ENCODE measurements at regions not wholly inside any gene's neighbourhood (a gene's known extent, or its start where the extent isn't known, plus 50 kb on each side); places are given as distances from the start of the nearest gene placed in this dataset.

DNA sequence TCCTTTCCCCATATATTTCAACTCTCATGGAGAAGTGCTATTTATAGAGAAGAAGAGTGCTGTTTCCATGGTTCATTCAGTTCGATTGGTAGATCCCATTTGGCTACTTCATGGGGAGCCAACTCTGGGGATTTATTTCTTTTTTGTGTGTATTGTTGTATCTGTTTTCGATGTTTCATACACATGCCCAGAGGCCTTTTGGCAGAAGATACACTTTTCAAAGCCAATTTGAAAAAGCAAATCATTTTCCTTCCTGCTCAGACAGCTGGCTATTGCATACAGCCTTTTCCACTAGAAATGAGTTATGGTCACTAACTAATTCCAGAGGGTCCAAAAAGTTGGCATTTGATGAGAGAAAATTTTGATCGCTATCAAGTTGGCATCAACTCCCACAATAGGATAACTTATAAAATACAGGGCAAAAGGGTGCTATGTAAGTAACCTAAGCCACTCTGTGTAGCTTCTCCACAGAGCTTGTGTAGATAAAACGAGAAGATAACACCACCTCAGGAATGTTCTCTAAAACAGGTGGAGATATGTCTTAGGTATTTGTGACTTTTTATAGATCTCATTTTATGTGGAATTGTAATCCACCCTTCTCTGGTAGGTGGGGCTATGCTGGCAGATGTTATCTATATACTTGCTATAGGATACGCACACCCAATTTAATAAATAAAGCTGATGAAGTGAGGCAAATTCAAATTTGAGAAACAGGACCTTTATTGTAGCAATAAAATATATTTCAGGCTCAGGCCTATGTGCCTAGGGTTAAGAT lies 798.5 kb downstream of the SATB2 start:
- no peaks in the 10 kb centered on the region for H3K27me3 Mint-ChIP-seq
- no peaks in the 10 kb centered on the region for H3K36me3 Mint-ChIP-seq (ENCODE audit: low read depth)
- no peaks in the 10 kb centered on the region for H3K9me3 Mint-ChIP-seq
- POLR2A ChIA-PET, result no interaction called here
- CTCF ChIA-PET, result no interaction called here
- no peak overlapping the region for H3K4me3 Mint-ChIP-seq
- no peaks in the 10 kb centered on the region for H3K4me1 Mint-ChIP-seq
- H3K27ac Mint-ChIP-seq, result no peak overlapping the region
- DNase-seq, result no peak

DNA sequence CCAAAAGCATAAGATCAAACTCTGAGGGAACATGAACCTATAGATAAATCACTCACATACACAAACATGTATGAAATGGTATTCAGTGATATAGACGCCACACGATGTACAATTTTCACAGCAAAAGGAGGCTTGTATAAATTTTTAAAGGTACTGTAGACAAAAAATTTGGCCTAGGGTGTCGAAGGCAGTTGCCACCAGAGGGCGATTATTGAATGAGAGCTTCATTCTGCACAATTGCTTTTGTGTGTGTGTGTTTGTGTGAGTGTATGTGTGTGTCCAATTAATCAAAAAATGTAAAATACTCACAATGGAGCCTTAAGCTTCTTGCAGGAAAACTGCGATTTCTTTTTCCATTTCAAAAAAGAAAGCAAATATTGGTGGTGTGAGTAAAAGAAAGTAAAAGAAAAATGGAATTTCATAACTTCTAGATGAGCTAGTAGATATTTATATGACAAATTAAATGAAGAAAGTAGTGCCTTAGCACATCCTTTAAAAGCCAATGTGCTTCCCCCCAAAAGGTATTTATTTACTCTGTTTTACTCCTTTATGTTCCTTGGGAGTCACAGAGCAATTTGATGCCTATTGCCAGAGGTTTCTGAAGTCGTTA lies 800.1 kb downstream of the SATB2 start:
- H3K27ac Mint-ChIP-seq, result no peak overlapping the region
- no peaks in the 10 kb centered on the region for H3K4me1 Mint-ChIP-seq
- H3K36me3 Mint-ChIP-seq (ENCODE audit: low read depth), result no peaks in the 10 kb centered on the region
- no peak for DNase-seq
- H3K27me3 Mint-ChIP-seq, result no peaks in the 10 kb centered on the region
- ChIA-PET POLR2A (no interaction called here), CTCF (interaction anchor here (0.7 kb wide), 1 partner anchor 831 kb away, joined by 3 read pairs; no protein-coding TSS in a partner anchor)
- no peaks in the 10 kb centered on the region for H3K9me3 Mint-ChIP-seq
- H3K4me3 Mint-ChIP-seq, result no peak overlapping the region

DNA sequence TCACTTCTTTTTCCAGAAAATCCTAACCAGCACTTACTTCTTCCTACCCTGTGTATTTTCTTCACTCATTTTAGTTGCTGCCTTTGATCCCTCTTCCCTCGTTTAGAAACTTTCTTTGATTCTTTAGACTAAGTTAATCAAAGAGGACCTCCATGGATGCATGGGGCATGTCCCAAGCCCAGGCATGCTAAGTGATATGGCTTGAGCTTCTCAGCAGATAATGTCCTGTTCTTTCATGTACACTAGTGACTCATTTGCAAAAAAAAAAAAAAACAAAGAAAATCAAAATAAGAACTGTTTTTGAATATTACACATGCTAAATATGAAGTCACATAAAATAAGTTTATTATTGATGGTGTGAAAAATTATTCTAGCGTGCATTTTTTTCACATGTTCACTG lies 800.9 kb downstream of the SATB2 start:
- H3K27ac Mint-ChIP-seq, result no peak overlapping the region

DNA sequence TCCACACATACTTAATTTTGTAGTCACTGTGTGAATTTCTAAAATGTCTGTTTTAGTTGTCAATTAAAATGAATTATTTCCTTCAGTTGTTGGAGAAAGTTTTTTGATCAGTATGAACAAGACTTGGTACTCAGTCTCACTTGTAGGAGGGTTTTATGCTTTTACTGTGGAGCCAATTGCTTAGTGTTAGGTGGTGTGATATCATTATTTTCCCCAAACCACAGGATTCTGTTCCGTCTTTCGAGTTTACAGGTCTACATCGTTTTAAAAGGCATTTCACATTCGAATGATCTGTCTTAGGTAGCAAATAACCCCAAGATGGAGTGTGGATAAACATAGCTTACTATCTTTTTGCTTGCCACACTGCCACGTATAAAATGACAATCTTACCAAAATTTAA lies 803.1 kb downstream of the SATB2 start:
- no peaks in the 10 kb centered on the region for H3K9me3 Mint-ChIP-seq
- CTCF ChIA-PET, result no interaction called here
- no peaks in the 10 kb centered on the region for H3K27me3 Mint-ChIP-seq
- H3K4me1 Mint-ChIP-seq, result no peaks in the 10 kb centered on the region
- H3K4me3 Mint-ChIP-seq, result no peak overlapping the region
- H3K36me3 Mint-ChIP-seq (ENCODE audit: low read depth), result no peaks in the 10 kb centered on the region
- DNase-seq, result no peak
- H3K27ac Mint-ChIP-seq, result no peak overlapping the region
- POLR2A ChIA-PET, result no interaction called here

More for the DNA sequence above, 800.9 kb downstream of the SATB2 start:
- no peaks in the 10 kb centered on the region for H3K27me3 Mint-ChIP-seq
- H3K4me1 Mint-ChIP-seq, result no peaks in the 10 kb centered on the region
- H3K4me3 Mint-ChIP-seq, result no peak overlapping the region
- no peaks in the 10 kb centered on the region for H3K36me3 Mint-ChIP-seq (ENCODE audit: low read depth)
- ChIA-PET CTCF (interaction anchor here (0.7 kb wide), 1 partner anchor 832 kb away, joined by 3 read pairs; no protein-coding TSS in a partner anchor), POLR2A (no interaction called here)
- no peak for DNase-seq
- H3K9me3 Mint-ChIP-seq, result no peaks in the 10 kb centered on the region

DNA sequence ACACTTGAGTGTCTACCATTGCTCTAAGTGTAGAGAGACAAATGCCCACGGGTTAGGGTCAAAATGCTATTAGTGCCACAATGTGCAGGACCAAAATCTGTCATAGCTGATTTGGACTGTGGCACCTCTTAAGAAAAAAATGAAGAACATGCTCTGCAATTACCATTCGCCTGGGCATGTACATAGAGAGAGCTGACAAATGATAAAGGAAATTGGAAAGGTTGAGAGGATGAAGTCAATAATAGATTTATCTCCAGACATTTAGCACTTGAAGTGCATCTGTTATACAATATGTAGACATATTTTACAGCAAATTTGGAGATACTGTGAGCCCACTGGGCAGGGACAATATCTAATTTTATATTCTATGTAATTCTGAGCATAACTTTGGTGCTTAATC lies 804.4 kb downstream of the SATB2 start:
- H3K4me1 Mint-ChIP-seq, result no peaks in the 10 kb centered on the region
- no peak overlapping the region for H3K4me3 Mint-ChIP-seq
- CTCF ChIA-PET, result no interaction called here
- H3K27me3 Mint-ChIP-seq, result no peaks in the 10 kb centered on the region
- no peak for DNase-seq
- no peaks in the 10 kb centered on the region for H3K9me3 Mint-ChIP-seq
- H3K27ac Mint-ChIP-seq, result no peak overlapping the region
- POLR2A ChIA-PET, result no interaction called here
- H3K36me3 Mint-ChIP-seq (ENCODE audit: low read depth), result no peaks in the 10 kb centered on the region

DNA sequence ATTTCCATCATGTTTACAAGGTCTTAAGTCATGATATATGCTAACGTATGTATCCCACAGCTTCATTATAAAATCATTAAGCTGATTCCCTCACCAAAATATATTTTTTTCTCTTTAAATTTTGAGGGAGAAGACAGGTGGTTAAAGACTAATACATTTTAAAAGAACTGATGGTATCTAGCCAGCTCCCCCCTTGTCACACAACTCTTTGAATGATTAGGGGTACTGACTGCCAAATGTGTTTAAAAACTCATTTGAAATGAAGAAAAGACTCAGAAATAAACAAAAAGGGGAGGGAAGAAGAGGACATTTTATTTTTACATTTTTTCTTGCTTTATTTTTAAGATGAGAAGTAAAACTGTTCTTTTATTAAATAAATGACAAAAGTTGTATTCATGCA lies 805.3 kb downstream of the SATB2 start:
- Mint-ChIP-seq H3K27me3 (no peaks in the 10 kb centered on the region), H3K4me1 (no peaks in the 10 kb centered on the region), H3K9me3 (no peaks in the 10 kb centered on the region), H3K4me3 (no peak overlapping the region), H3K36me3 (ENCODE audit: low read depth) (no peaks in the 10 kb centered on the region), H3K27ac (no peak overlapping the region)
- ChIA-PET CTCF (no interaction called here), POLR2A (no interaction called here)
- DNase-seq, result no peak

DNA sequence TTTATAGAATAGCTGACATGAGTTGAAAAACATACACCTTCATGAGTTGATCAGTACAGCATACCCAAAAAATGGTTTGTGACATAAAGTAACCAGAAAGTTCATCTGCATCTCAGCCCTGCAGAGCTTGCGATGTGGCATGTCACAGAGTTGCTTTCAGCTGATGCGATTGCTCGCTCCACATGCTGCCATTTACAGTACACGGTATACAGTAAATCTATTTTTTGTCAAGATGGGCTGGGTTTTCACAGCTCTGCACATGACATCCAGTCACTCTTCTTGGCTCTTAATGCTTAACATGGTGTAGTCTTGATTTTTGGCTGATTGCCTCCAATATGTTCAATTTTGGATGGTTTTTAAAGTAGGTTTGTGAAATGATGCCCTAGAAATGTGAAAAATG lies 811.9 kb downstream of the SATB2 start:
- H3K9me3 Mint-ChIP-seq, result no peaks in the 10 kb centered on the region
- H3K27me3 Mint-ChIP-seq, result no peaks in the 10 kb centered on the region
- no peaks in the 10 kb centered on the region for H3K4me1 Mint-ChIP-seq
- H3K27ac Mint-ChIP-seq, result no peak overlapping the region
- DNase-seq, result no peak
- H3K4me3 Mint-ChIP-seq, result no peak overlapping the region
- H3K36me3 Mint-ChIP-seq (ENCODE audit: low read depth), result no peaks in the 10 kb centered on the region
- ChIA-PET CTCF (no interaction called here), POLR2A (no interaction called here)

DNA sequence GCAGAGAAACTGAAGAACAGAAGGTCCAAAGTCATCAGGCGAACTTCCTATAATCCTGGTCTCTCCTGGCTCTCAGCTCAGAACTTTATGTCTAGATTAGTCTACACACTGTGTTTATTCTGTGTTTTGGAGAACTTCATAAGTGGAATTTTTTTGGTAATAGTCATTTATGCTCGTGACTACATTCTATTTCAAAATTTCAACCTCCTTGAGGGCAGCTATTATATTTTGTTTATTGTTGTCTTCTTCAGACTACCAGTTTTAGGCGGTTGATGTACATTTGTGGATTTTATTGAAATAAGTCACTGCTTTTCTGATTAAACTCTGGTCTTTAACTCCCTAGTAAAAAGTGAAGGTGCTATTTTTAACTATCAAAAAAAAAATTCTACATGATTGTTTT lies 816.6 kb downstream of the SATB2 start:
- DNase-seq, result no peak
- POLR2A ChIA-PET, result no interaction called here
- Mint-ChIP-seq H3K27me3 (no peaks in the 10 kb centered on the region), H3K4me1 (no peaks in the 10 kb centered on the region), H3K4me3 (no peak overlapping the region), H3K27ac (no peak overlapping the region), H3K9me3 (no peaks in the 10 kb centered on the region), H3K36me3 (ENCODE audit: low read depth) (no peaks in the 10 kb centered on the region)
- CTCF ChIA-PET, result no interaction called here

DNA sequence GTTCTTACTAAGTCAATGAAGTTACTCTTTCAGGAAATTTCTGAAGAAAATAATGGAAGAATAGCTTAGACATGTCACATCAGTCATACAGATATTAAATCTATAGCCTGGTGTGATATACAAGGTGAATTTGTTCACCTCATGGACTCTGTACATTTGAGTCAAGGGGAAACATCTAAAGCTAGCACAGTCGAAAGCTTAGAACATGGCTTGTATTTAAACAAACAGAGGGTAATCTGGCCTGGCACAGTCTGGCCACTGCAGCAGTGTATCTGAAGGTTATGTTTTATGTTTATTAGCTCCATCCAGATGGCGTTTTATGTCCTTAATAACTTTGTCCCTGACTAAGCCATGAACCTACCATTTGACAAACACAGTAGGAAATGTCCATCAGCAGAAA lies 817.3 kb downstream of the SATB2 start:
- H3K4me1 Mint-ChIP-seq, result no peaks in the 10 kb centered on the region
- CTCF ChIA-PET, result no interaction called here
- H3K9me3 Mint-ChIP-seq, result no peaks in the 10 kb centered on the region
- POLR2A ChIA-PET, result no interaction called here
- H3K4me3 Mint-ChIP-seq, result no peak overlapping the region
- no peak for DNase-seq
- no peaks in the 10 kb centered on the region for H3K36me3 Mint-ChIP-seq (ENCODE audit: low read depth)
- H3K27me3 Mint-ChIP-seq, result no peaks in the 10 kb centered on the region
- H3K27ac Mint-ChIP-seq, result no peak overlapping the region

DNA sequence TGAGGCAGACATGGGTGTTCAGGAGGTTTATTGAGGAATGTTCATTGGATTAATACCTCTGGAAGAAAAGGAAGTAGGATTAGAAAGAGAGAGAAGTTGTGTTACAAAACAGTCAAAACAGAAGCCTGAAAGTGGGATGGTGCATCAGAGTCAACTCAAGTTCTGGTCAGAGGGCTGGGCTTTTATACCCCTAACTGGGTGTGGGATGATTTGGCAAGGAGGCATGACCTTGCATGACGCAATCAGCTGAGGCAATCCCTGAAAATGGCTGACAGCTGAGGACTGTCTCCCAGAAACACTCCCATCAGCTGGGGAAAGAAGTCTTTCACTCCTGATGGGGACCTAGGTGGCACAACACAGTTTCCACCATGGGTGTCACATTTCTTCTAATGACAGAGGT lies 818.2 kb downstream of the SATB2 start:
- no peak for DNase-seq
- Mint-ChIP-seq H3K9me3 (no peaks in the 10 kb centered on the region), H3K4me1 (no peaks in the 10 kb centered on the region), H3K36me3 (ENCODE audit: low read depth) (no peaks in the 10 kb centered on the region), H3K27me3 (no peaks in the 10 kb centered on the region), H3K27ac (no peak overlapping the region), H3K4me3 (no peak overlapping the region)
- CTCF ChIA-PET, result no interaction called here
- POLR2A ChIA-PET, result no interaction called here

DNA sequence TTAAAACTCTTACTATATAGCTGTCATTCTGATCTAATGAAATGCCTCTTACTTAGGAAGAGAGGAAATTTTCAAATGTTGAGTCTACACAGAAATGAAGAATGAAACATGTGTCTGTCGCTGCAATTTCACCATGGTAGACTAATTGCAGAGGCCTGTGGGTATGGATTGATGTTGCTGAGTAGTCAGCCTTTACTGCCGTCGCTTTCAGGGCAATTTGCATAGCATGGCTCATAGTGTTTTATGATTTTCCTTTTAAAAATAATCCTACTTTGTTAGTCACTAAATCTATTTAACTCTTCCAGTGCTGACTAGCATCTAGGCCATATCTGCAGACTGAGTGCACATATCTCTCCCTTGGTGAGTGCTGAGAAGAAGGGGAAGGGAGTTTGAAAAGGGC lies 819.2 kb downstream of the SATB2 start:
- CTCF ChIA-PET, result no interaction called here
- no peak overlapping the region for H3K4me3 Mint-ChIP-seq

DNA sequence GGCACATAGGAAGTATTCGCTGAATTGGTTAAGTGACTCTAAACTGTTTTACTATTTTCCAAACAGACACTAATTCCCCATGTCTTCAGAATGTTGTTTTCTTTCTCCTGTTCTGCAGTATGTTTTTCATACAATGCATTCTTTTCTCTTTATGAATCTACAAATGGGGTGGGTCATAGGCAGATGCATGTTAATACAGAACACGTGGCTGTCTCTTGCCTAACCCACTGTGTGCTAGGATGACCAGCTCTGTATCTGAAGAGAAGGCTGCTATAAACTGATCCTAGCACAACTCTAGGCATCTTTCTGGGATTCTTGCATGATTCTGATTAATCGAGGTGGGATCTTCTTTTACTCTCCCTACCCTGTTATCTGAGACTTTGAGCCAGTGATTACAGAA lies 826.0 kb downstream of the PLCL1 start:
- H3K27me3 Mint-ChIP-seq, result no peaks in the 10 kb centered on the region
- ChIA-PET CTCF (no interaction called here), POLR2A (no interaction called here)
- no peaks in the 10 kb centered on the region for H3K9me3 Mint-ChIP-seq
- H3K4me1 Mint-ChIP-seq, result no peaks in the 10 kb centered on the region
- no peak overlapping the region for H3K27ac Mint-ChIP-seq
- no peak for DNase-seq
- no peaks in the 10 kb centered on the region for H3K36me3 Mint-ChIP-seq (ENCODE audit: low read depth)
- H3K4me3 Mint-ChIP-seq, result no peak overlapping the region

More for the DNA sequence above, 819.2 kb downstream of the SATB2 start:
- Mint-ChIP-seq H3K4me1 (no peaks in the 10 kb centered on the region), H3K9me3 (no peaks in the 10 kb centered on the region), H3K27ac (no peak overlapping the region), H3K36me3 (ENCODE audit: low read depth) (no peaks in the 10 kb centered on the region), H3K27me3 (no peaks in the 10 kb centered on the region)
- POLR2A ChIA-PET, result no interaction called here
- DNase-seq, result no peak

DNA sequence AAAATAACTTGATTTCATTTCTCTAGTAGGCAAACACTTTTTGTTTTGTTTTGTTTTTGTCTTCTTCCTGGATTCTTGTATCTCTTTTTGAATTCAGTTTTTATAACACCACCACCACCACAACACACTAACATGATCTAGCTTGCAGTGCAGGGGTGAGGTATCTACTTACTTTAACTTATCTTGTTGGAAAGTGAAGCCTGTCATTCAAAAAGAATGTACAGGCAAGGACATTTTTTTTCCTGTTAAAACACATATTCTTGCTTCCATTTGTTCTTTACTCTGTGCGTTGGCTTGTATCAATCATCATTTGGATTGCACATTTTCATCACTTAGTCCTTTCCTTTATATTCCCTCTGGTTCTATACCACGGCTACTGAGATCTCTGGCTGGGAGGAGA lies 824.2 kb downstream of the PLCL1 start:
- H3K9me3 Mint-ChIP-seq, result no peaks in the 10 kb centered on the region
- no peak overlapping the region for H3K4me3 Mint-ChIP-seq
- DNase-seq, result no peak
- no peaks in the 10 kb centered on the region for H3K36me3 Mint-ChIP-seq (ENCODE audit: low read depth)
- H3K4me1 Mint-ChIP-seq, result no peaks in the 10 kb centered on the region
- POLR2A ChIA-PET, result no interaction called here
- CTCF ChIA-PET, result no interaction called here
- H3K27ac Mint-ChIP-seq, result no peak overlapping the region
- no peaks in the 10 kb centered on the region for H3K27me3 Mint-ChIP-seq

DNA sequence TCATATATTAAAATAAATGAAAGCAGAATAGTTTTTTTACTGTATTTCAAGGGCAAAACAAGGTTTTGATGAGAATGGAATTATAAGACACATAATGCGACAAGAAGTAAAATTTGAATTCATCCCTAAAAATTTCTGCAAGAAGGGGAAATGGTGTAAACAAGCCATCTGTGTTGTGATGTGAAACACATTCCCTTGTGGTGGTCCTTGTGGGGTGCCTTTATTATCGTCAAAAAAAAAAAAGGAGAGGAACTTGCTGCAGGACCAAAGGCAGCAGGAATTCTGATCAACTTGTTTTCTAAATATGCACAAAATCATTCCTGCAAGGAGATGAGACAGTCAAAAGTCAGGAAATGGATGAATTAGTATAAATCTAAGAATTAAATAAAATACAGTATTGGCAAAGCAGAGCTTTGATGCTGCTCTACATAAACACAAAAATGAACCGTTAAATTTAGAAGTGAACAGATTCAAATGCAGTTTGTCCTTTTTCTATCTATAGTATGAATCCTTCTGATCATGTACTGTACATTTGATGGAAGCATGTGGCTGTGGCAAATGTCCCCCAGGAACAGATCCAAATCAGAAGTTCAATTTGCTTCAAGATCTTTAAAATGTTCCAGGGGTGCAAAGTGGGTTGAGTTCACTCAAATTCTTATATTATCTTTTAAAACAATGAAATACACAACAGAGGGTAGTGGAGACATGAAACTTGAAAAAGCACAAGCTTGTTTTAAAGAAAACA lies 818.8 kb downstream of the PLCL1 start:
- H3K27me3 Mint-ChIP-seq, result no peaks in the 10 kb centered on the region

More for the DNA sequence above, 818.8 kb downstream of the PLCL1 start:
- CTCF ChIA-PET, result interaction anchor here (0.7 kb wide), 1 partner anchor 423 kb away, joined by 3 read pairs; no protein-coding TSS in a partner anchor
- POLR2A ChIA-PET, result interaction anchor here (0.6 kb wide), 1 partner anchor 599 kb away, joined by 3 read pairs; no protein-coding TSS in a partner anchor
- Mint-ChIP-seq H3K36me3 (ENCODE audit: low read depth) (no peaks in the 10 kb centered on the region), H3K27ac (no peak overlapping the region), H3K9me3 (no peaks in the 10 kb centered on the region), H3K4me3 (no peak overlapping the region), H3K4me1 (no peaks in the 10 kb centered on the region)
- no peak for DNase-seq

Measured in activated CD4-positive, alpha-beta memory T cell treated with anti-CD3 and anti-CD28 coated beads, Interleukin-2, amount 10 ng/mL, durations not matched to agents 7 days and 5 days (primary cell).